ENCODE measurements at regions not wholly inside any gene's neighbourhood (a gene's known extent, or its start where the extent isn't known, plus 50 kb on each side); places are given as distances from the start of the nearest gene placed in this dataset.

GRCh38 chr9:85171163-85171562 is 501.6 kb downstream of the NTRK2 start:
- DNase-seq (ENCODE audit: low read depth in 1 of 2, low spot score in 1 of 2) = no peak
- no peak for TF ChIP-seq CTCF (IDR thresholded peaks at IDR 0.05; ENCODE audit: insufficient read depth, low read length)
- no peak for TF ChIP-seq REST (IDR thresholded peaks at IDR 0.05; ENCODE audit: insufficient replicate concordance, low read depth)
- Histone ChIP-seq H3K4me3 (replicated peaks; ENCODE audit: insufficient read depth, low read length) (no peak overlapping the region), H3K27me3 (ENCODE audit: insufficient read depth, poor library complexity, severe bottlenecking) (no peaks in the 10 kb centered on the region), H3K27ac (replicated peaks) (no peak overlapping the region)

GRCh38 chr9:85168412-85168811 is 498.9 kb downstream of the NTRK2 start:
- Histone ChIP-seq H3K27ac (replicated peaks) (no peak overlapping the region), H3K27me3 (ENCODE audit: insufficient read depth, poor library complexity, severe bottlenecking) (no peaks in the 10 kb centered on the region), H3K4me3 (replicated peaks; ENCODE audit: insufficient read depth, low read length) (no peak overlapping the region)
- no peak for DNase-seq (ENCODE audit: low read depth in 1 of 2, low spot score in 1 of 2)
- no peak for TF ChIP-seq POLR2AphosphoS5 (IDR thresholded peaks at IDR 0.05; ENCODE audit: low read depth)
- TF ChIP-seq GABPA (IDR thresholded peaks at IDR 0.05; ENCODE audit: low read depth) = no peak
- no peak for TF ChIP-seq REST (IDR thresholded peaks at IDR 0.05; ENCODE audit: insufficient replicate concordance, low read depth)
- no peak for TF ChIP-seq CTCF (IDR thresholded peaks at IDR 0.05; ENCODE audit: insufficient read depth, low read length)
- TF ChIP-seq SPI1 (IDR thresholded peaks at IDR 0.05; ENCODE audit: borderline replicate concordance, low read depth) = no peak

- no peak overlapping the region for H3K4me3 ChIP-seq (replicated peaks; ENCODE audit: insufficient read depth, low read length)
- TF ChIP-seq REST (IDR thresholded peaks at IDR 0.05; ENCODE audit: insufficient replicate concordance, low read depth) (no peak), CTCF (IDR thresholded peaks at IDR 0.05; ENCODE audit: insufficient read depth, low read length) (no peak), POLR2AphosphoS5 (IDR thresholded peaks at IDR 0.05; ENCODE audit: low read depth) (no peak), GABPA (IDR thresholded peaks at IDR 0.05; ENCODE audit: low read depth) (no peak), SPI1 (IDR thresholded peaks at IDR 0.05; ENCODE audit: borderline replicate concordance, low read depth) (no peak)
- no peak overlapping the region for H3K27ac ChIP-seq (replicated peaks)
- DNase-seq (ENCODE audit: low read depth in 1 of 2, low spot score in 1 of 2) = no peak
- H3K27me3 ChIP-seq (ENCODE audit: insufficient read depth, poor library complexity, severe bottlenecking) = no peaks in the 10 kb centered on the region
Measured at GRCh38 chr9:85167146-85167545, 497.6 kb downstream of the NTRK2 start.

All from HL-60 (cell line).